ENCODE measurements at regions not wholly inside any gene's neighbourhood (a gene's known extent, or its start where the extent isn't known, plus 50 kb on each side); places are given as distances from the start of the nearest gene placed in this dataset.

DNA sequence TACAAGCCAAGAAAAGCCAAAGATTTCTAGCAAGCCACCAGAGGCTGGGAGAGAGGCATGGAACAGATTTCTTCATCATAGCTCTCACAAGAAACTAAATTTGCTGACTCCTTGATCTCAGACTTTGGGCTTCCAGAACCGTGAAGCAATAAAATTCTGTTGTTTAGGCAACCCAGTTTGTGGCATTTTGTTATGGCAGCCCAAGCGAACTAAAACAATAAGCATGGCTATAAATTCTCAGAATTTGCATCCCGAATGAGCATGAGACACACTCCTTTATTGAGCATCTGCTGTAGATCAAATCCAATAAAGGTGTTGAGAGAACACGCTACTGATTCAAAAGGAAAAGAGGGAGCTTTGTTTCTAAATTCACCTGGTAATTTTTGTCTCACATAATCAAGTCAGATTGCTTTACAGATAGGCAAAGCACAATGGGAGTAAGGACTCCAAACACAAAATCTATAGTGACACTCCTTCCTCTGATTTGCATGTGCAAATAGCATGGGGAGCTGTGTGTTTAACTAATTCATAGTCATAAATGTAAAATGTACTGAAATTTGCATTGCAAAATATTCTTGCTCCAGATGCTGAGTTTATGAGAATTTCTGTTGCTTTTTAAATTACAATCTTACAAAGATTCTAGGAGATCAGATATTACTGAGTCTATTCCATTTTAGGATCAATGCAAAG lies 308.7 kb downstream of the MED10 start:
- DNase-seq (ENCODE audit: low read depth, low spot score): no peak
- ChIA-PET CTCF (no interaction called here), POLR2A (no interaction called here)
- H3K4me3 ChIP-seq (ENCODE audit: low read depth, low read length): no peak overlapping the region
- TF ChIP-seq, protein P1, sequence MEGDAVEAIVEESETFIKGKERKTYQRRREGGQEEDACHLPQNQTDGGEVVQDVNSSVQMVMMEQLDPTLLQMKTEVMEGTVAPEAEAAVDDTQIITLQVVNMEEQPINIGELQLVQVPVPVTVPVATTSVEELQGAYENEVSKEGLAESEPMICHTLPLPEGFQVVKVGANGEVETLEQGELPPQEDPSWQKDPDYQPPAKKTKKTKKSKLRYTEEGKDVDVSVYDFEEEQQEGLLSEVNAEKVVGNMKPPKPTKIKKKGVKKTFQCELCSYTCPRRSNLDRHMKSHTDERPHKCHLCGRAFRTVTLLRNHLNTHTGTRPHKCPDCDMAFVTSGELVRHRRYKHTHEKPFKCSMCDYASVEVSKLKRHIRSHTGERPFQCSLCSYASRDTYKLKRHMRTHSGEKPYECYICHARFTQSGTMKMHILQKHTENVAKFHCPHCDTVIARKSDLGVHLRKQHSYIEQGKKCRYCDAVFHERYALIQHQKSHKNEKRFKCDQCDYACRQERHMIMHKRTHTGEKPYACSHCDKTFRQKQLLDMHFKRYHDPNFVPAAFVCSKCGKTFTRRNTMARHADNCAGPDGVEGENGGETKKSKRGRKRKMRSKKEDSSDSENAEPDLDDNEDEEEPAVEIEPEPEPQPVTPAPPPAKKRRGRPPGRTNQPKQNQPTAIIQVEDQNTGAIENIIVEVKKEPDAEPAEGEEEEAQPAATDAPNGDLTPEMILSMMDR (IDR thresholded peaks at IDR 0.05; ENCODE audit: insufficient read depth, low read length, missing control alignments): no peak

DNA sequence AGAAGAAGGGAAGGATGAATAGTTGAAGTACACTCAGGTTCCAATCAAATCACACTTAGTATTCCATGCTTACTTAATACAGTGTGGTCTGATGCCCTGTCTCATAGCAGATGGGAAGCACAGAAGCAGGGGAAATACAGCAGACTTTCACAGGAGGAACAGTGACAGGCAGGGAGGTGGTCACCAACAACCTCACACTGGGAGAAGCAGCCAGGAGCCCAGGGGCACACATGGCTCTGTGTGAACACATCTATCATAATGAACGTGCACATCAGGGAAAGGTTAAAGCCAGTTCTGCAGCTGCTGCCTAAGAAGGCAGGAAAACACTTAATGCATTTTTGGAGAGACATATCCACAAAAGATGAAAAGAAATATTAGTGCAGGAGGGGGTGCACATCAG lies 312.3 kb downstream of the MED10 start:
- DNase-seq (ENCODE audit: low read depth, low spot score): no peak
- POLR2A ChIA-PET: no interaction called here
- TF ChIP-seq, protein P1 (IDR thresholded peaks at IDR 0.05; ENCODE audit: insufficient read depth, low read length, missing control alignments): no peak
- CTCF ChIA-PET: no interaction called here
- H3K4me3 ChIP-seq (ENCODE audit: low read depth, low read length): no peak overlapping the region

DNA sequence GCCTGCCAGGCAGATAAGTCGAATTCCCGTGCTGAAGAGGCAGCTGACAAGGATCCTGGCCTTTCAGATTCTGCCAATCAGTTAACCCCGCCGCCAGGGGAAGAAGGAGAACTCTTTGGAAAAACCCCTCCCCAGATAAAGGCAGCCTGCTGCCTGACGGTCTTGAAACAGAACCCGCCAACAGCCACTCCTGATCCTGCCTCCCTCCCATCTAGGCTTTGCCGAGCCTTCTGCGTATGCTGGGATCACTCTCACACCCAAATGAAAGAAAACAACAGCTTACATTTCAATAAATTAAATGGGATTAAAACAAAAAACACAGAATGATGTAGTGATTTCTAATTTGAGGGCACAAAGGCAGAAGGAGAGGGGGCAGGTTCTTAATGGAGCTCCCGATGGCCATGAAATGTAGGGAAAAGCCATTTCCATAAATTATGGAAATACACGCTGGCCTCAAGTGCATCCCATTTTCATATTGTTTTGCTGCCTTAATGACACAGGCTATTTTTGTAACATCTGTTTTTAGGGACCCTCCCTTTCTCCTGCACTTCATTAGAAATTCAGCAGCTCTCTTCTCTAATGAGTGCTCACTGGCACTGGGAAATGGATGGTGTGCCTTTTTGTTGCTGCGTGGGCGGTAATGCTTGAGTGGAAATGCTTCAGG lies 319.1 kb downstream of the MED10 start:
- TF ChIP-seq, protein P1 (IDR thresholded peaks at IDR 0.05; ENCODE audit: insufficient read depth, low read length, missing control alignments): no peak
- no peak for DNase-seq (ENCODE audit: low read depth, low spot score)
- H3K4me3 ChIP-seq (ENCODE audit: low read depth, low read length): no peak overlapping the region
- POLR2A ChIA-PET: no interaction called here
- CTCF ChIA-PET: no interaction called here

DNA sequence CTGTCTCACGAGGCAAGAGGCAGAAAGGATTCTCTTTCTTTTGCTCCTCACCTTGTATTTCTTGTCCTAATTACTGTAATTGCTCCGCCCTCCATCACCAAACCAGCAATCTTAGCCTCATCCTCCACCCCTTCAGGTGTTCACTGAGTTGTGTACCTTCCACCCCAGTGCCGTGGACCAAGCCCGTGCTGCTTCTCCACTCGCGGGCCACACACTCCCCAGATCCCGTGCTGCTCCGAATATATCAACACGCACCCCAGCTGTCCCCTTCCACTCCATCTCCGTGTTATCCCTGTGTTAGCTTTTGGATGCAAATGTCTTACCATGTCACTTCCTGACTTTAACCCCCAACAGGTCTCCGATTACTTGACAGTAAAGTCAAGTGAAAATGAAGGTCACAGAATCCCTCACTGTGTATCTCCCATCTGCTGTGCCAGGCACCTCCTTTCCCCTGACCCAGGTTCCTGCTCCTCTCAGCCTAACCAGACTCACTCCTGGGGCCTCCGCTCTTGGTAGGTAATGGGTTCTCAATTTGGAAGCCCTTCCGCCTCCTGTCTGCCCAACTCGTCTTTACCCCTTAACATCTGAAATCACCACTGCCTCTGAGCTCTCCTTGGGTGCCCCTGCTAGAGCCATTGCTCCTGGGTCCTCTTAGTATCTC lies 320.2 kb downstream of the MED10 start:
- TF ChIP-seq, protein P1 (IDR thresholded peaks at IDR 0.05; ENCODE audit: insufficient read depth, low read length, missing control alignments): no peak
- ChIA-PET CTCF (no interaction called here), POLR2A (no interaction called here)
- H3K4me3 ChIP-seq (ENCODE audit: low read depth, low read length): no peak overlapping the region
- no peak for DNase-seq (ENCODE audit: low read depth, low spot score)

DNA sequence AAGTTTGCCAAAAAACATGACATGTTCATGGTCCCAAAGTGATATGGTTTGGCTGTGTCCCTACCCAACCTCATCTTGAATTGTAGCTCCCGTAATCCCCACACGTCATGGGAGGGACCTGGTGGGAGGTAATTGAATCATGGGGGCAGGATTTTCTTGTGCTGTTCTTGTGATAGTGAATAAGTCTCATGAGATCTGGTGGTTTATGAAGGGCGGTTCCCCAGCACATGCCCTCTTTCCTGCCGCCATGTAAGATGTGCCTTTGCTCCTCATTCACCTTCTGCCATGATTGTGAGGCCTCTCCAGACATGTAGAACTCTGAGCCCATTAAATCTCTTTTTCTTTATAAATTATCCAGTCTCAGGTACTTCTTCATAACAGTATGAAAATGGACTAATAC lies 322.1 kb downstream of the MED10 start:
- no peak overlapping the region for H3K4me3 ChIP-seq (ENCODE audit: low read depth, low read length)
- CTCF ChIA-PET: no interaction called here
- TF ChIP-seq, protein P1 (IDR thresholded peaks at IDR 0.05; ENCODE audit: insufficient read depth, low read length, missing control alignments): no peak
- DNase-seq (ENCODE audit: low read depth, low spot score): no peak
- POLR2A ChIA-PET: no interaction called here

DNA sequence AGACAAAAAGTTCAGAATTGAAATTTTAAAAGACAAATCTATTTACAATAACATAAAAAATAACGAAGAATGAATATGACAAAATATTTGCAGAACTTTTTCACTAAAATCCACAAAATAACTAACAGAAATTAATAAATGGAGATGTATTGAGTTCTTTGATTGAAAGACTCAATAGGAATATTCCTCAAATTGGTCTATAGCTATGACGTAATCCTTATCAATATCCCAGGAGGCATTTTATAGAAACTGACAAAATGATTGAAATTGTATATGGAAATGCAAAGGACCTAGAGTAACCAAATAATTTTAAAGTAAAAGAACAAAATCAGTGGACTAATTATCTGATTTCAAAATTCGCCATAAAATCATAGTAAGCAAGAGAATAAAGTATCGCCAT lies 328.7 kb downstream of the MED10 start:
- ChIA-PET CTCF (no interaction called here), POLR2A (no interaction called here)
- DNase-seq (ENCODE audit: low read depth, low spot score): no peak
- no peak overlapping the region for H3K4me3 ChIP-seq (ENCODE audit: low read depth, low read length)
- TF ChIP-seq, protein P1 (IDR thresholded peaks at IDR 0.05; ENCODE audit: insufficient read depth, low read length, missing control alignments): no peak

All from AG04449 (cell line).